H7 (cell line): ENCODE measurements at regions not wholly inside any gene's neighbourhood (a gene's known extent, or its start where the extent isn't known, plus 50 kb on each side); places are given as distances from the start of the nearest gene placed in this dataset.

Experiments used
- DNase-seq: peaks from one replicate; pipeline ENCODE4 v3.0.0; 2012
- H3K27me3 ChIP-seq: 2 replicates; pipeline ENCODE4 v1.6.0; 2011; ENCODE audit warnings: mild to moderate bottlenecking, low read length; ENCODE audit not compliant: control insufficient read depth, insufficient read depth
- H3K36me3 ChIP-seq: replicated peaks from 2 replicates; pipeline ENCODE4 v1.5.1; 2011; ENCODE audit warnings: low read length; ENCODE audit not compliant: control insufficient read depth, insufficient read depth
- H3K4me3 ChIP-seq: 2 replicates; pipeline ENCODE4 v1.5.1; 2011; ENCODE audit warnings: low read depth, mild to moderate bottlenecking, control low read depth, low read length, moderate library complexity; ENCODE audit not compliant: insufficient read depth

GRCh38 chr2:155689791-155690190, 642.7 kb downstream of the NR4A2 start:
- no peak overlapping the region for H3K4me3 ChIP-seq
- no peaks in the 10 kb centered on the region for H3K27me3 ChIP-seq
- DNase-seq: no peak
- H3K36me3 ChIP-seq: no peaks in the 10 kb centered on the region

DNA sequence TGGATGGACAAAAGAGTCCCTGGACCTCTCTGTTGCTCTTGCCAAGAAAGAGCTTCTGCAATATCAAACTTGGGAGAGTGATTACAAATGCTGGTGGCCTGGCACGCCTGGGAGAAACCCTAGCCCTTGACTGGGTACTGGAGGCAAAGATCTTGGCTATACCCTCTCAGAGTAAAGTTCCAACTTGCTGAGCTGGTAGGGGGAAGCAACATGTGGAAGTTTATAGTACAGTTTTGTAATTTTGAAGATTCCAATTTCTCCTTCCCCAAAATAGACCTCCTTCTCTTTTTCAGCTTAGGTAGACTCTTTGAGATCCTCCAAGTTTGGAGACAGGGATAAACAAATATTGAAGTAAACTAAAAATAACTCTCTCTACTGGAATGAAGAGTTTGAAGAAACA, 645.3 kb downstream of the NR4A2 start:
- no peaks in the 10 kb centered on the region for H3K36me3 ChIP-seq
- no peak overlapping the region for H3K4me3 ChIP-seq
- no peaks in the 10 kb centered on the region for H3K27me3 ChIP-seq
- DNase-seq: no peak

DNA sequence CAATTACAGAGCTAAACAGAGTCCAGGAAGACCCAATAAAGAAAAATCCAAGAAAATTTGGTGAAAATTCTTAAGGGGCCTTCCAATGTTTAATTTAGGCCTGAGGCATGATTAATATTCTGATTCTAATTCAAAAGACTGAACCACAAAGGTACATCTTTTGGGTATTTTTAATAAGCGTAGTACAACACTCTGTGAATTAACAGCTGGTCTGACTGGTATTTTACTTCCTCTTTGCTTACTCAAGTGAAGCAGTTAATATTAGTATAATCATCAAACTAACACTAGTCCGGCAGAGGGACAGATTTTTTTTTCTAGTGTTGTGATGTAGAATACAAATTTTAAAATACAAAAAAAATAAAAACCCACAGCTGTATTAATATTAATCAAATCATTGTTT, 652.9 kb downstream of the NR4A2 start:
- Histone ChIP-seq H3K4me3 (no peak overlapping the region), H3K27me3 (no peaks in the 10 kb centered on the region), H3K36me3 (no peaks in the 10 kb centered on the region)
- no peak for DNase-seq

GRCh38 chr2:155675920-155676319, 656.6 kb downstream of the NR4A2 start:
- no peak for DNase-seq
- no peaks in the 10 kb centered on the region for H3K27me3 ChIP-seq
- H3K36me3 ChIP-seq: no peaks in the 10 kb centered on the region
- H3K4me3 ChIP-seq: no peak overlapping the region

GRCh38 chr2:155665704-155666103, 666.8 kb downstream of the NR4A2 start:
- no peaks in the 10 kb centered on the region for H3K36me3 ChIP-seq
- no peak overlapping the region for H3K4me3 ChIP-seq
- DNase-seq: no peak
- H3K27me3 ChIP-seq: no peaks in the 10 kb centered on the region

GRCh38 chr2:155663265-155663664, 669.3 kb downstream of the NR4A2 start:
- DNase-seq: no peak
- Histone ChIP-seq H3K27me3 (no peaks in the 10 kb centered on the region), H3K36me3 (no peaks in the 10 kb centered on the region), H3K4me3 (no peak overlapping the region)

- Histone ChIP-seq H3K4me3 (no peak overlapping the region), H3K27me3 (no peaks in the 10 kb centered on the region), H3K36me3 (no peaks in the 10 kb centered on the region)
- no peak for DNase-seq
Measured at GRCh38 chr2:155662224-155662623, 670.3 kb downstream of the NR4A2 start.

DNA sequence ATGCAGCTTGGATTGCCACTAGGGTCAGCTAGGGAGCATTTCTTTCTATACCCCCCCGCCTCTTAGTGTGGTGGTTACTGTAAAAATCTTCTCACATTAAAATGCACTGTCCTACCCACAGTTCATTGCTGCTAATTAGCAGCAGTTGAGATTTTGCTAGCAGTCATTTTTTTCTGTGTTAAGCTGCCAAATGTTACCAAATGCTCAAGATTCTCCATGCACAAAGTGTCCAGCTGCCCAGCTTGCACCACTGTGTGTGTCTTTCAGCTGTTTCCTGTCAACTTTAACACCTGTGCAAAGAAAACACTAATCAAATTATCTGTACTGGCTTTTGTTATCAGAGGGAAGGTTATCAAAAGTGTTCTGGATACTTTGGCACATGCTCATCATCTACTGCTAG, 679.3 kb downstream of the NR4A2 start:
- DNase-seq: no peak
- no peak overlapping the region for H3K4me3 ChIP-seq
- no peaks in the 10 kb centered on the region for H3K27me3 ChIP-seq
- H3K36me3 ChIP-seq: no peaks in the 10 kb centered on the region

- Histone ChIP-seq H3K36me3 (no peaks in the 10 kb centered on the region), H3K27me3 (no peaks in the 10 kb centered on the region), H3K4me3 (no peak overlapping the region)
- DNase-seq: no peak
Measured at GRCh38 chr2:155651851-155652250, 680.7 kb downstream of the NR4A2 start.

DNA sequence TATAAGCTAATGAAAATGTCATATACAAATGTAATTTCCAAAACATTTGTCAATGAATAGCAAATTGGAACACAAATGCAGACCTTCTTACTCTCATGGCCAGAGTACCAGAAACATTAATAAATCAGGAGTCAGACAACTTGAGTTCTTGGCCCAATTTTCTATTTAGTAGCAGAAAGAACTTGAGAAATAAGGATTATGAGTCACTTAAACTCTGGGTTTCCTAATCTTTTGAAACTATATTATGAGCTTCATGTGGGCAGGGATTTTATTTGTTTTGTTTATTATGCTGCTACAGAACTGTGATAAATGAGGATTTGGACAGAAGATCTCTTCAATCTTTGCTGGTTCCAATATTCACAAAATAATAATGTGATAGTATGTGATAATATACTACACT, 686.7 kb downstream of the NR4A2 start:
- Histone ChIP-seq H3K4me3 (no peak overlapping the region), H3K36me3 (no peaks in the 10 kb centered on the region), H3K27me3 (no peaks in the 10 kb centered on the region)
- DNase-seq: no peak

- no peaks in the 10 kb centered on the region for H3K36me3 ChIP-seq
- no peaks in the 10 kb centered on the region for H3K27me3 ChIP-seq
- H3K4me3 ChIP-seq: no peak overlapping the region
- no peak for DNase-seq
Measured at GRCh38 chr2:155643056-155643775, 689.3 kb downstream of the NR4A2 start.

- DNase-seq: no peak
- no peaks in the 10 kb centered on the region for H3K36me3 ChIP-seq
- no peaks in the 10 kb centered on the region for H3K27me3 ChIP-seq
- H3K4me3 ChIP-seq: no peak overlapping the region
Measured at GRCh38 chr2:155633887-155634570, 698.5 kb downstream of the NR4A2 start.

DNA sequence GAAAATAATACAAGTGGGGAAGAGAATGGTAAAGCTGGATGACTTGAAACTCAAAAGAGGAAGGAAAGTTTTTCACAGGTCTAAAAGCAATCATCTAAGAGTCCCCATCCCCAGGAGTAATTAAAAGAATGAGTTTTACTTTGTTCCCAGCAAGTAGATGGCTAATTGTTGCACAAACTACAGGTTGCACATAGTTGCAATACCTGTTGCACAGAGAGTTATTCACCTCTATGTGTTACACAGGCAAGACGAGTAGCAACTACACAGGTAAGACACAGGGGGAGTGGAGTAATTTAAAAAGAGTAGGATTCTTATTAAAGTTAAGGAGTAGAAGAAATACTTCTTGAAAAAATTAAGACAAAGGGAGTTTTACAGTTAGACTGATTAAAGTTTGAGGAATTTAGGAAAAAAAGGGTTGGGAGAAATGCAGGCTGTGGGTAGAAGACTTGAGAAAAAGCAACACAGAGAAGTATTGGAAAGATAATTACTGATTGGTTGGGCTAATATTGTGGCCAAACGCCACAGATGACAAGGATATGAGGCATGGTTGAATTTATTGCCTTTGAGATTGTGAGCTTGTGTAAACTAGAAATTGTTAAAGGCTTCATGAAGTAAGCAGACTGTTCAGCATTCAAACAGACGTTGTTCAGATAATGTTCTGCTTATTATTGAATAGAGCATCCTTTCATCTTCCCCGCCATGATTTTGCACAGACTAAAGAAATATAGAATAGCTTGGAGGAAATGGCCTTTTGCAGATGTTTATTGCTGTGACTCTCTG, 699.3 kb downstream of the NR4A2 start:
- Histone ChIP-seq H3K27me3 (no peaks in the 10 kb centered on the region), H3K36me3 (no peaks in the 10 kb centered on the region), H3K4me3 (no peak overlapping the region)
- no peak for DNase-seq

DNA sequence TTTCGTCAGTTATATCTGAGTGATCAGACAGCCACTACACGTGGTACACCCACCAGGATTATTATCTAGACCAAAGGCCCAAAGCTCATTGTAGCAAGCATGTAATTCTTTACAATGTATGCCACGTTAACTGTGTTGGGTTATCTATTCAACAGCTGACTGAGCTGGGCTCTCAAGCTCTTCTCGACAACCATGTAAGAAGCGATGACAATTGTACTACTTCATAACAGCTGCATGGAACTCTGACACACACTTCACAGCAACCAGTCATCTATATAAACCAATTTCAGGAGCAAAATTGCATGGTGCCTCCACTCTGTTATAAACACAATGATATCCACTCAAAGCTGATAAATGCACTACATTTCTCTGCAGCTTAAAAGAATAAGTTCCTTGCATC, 701.8 kb downstream of the NR4A2 start:
- Histone ChIP-seq H3K36me3 (no peaks in the 10 kb centered on the region), H3K4me3 (no peak overlapping the region), H3K27me3 (no peaks in the 10 kb centered on the region)
- no peak for DNase-seq

DNA sequence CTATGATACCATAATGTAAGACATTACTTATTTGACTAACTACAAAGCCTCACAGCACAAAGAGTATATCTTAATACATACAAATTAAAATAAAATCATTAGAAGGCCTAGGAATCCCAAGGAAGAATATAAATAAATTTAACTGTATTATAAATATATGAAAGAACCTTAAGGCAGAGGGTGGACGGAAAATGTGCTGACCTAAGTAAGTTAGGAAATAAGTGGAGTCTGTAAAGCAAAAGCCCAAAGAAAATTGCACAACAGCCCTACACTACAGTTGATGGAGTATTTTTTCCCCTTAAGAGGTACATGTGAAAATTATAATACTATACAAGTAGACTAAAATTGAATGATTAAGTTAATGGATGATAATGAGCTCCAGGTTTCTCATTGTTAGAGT, 710.1 kb downstream of the NR4A2 start:
- Histone ChIP-seq H3K27me3 (no peaks in the 10 kb centered on the region; the same call in 1 of the 2 replicates), H3K4me3 (no peak overlapping the region), H3K36me3 (no peaks in the 10 kb centered on the region)
- no peak for DNase-seq
